Osteocyte (in vitro differentiated cells): ENCODE measurements at regions not wholly inside any gene's neighbourhood (a gene's known extent, or its start where the extent isn't known, plus 50 kb on each side); places are given as distances from the start of the nearest gene placed in this dataset.

Experiments
- DNase-seq: peaks from one replicate; pipeline ENCODE4 v3.0.0; 2021; ENCODE audit warnings: mixed read lengths; ENCODE audit not compliant: unreplicated experiment; ENCODE audit errors: extremely low spot score
- H3K27ac Mint-ChIP-seq: one replicate; pipeline ENCODE4 v1.8.0; 2021; ENCODE audit warnings: mild to moderate bottlenecking, mixed read lengths; ENCODE audit not compliant: unreplicated experiment
- H3K27me3 Mint-ChIP-seq: one replicate; pipeline ENCODE4 v1.8.0; 2021; ENCODE audit warnings: mixed read lengths; ENCODE audit not compliant: unreplicated experiment
- H3K36me3 Mint-ChIP-seq: one replicate; pipeline ENCODE4 v1.8.0; 2021; ENCODE audit warnings: mixed read lengths; ENCODE audit not compliant: unreplicated experiment
- H3K4me1 Mint-ChIP-seq: one replicate; pipeline ENCODE4 v1.8.0; 2021; ENCODE audit warnings: mixed read lengths; ENCODE audit not compliant: unreplicated experiment
- H3K4me3 Mint-ChIP-seq: one replicate; pipeline ENCODE4 v1.8.0; 2021; ENCODE audit warnings: mild to moderate bottlenecking, moderate library complexity, mixed read lengths; ENCODE audit not compliant: unreplicated experiment
- H3K9me3 Mint-ChIP-seq: one replicate; pipeline ENCODE4 v1.8.0; 2021; ENCODE audit warnings: mixed read lengths; ENCODE audit not compliant: unreplicated experiment
- TF ChIP-seq, protein P1 (sequence below): fragments of 200-600 bp; sonication (generic); IDR thresholded peaks from 2 replicates; pipeline ENCODE4 v1.5.0; 2021; ENCODE audit warnings: antibody characterized with exemption, mild to moderate bottlenecking, moderate library complexity

DNA sequence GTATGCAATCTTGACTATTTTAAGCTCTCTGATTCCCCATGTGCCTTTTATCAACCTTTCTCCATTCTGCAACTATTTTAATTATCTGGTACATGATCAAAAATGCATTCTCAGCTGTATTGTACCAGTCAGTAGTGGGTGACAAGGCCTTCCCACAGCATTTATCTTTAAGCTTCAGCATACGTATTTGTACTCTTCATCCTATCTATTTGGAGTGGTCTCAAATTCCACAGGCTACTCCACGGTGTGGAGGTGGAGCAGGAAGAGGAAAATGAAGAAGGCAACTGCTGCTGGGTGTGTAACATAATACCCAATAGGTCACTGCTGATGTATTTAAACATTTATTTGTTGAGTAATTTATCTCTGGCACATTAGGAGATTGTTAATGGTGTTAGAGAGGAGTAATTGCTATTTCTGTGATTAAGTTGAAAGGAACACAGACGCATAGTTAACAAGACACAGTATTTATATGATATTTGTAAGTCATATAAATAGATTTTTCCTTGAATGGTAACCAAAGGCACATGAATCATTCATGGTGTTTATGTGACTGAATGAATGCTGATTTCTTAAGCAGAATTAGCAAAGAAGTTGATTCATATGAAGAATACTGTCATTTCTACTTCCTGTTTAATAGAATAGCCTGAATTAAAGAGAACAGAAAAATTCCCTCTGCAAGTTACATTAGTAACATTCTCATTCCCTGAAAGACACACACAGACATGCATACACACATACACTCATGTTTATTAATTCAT lies 153.8 kb upstream of the NR3C1 start:
- no peaks in the 10 kb centered on the region for H3K27me3 Mint-ChIP-seq
- peaks cover 19% of the 10 kb centered on the region for H3K4me1 Mint-ChIP-seq
- no peaks in the 10 kb centered on the region for H3K36me3 Mint-ChIP-seq
- H3K9me3 Mint-ChIP-seq: no peaks in the 10 kb centered on the region
- no peak overlapping the region for H3K4me3 Mint-ChIP-seq
- no peak for DNase-seq
- TF ChIP-seq, protein P1, sequence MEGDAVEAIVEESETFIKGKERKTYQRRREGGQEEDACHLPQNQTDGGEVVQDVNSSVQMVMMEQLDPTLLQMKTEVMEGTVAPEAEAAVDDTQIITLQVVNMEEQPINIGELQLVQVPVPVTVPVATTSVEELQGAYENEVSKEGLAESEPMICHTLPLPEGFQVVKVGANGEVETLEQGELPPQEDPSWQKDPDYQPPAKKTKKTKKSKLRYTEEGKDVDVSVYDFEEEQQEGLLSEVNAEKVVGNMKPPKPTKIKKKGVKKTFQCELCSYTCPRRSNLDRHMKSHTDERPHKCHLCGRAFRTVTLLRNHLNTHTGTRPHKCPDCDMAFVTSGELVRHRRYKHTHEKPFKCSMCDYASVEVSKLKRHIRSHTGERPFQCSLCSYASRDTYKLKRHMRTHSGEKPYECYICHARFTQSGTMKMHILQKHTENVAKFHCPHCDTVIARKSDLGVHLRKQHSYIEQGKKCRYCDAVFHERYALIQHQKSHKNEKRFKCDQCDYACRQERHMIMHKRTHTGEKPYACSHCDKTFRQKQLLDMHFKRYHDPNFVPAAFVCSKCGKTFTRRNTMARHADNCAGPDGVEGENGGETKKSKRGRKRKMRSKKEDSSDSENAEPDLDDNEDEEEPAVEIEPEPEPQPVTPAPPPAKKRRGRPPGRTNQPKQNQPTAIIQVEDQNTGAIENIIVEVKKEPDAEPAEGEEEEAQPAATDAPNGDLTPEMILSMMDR: no peak
- H3K27ac Mint-ChIP-seq: no peak overlapping the region

DNA sequence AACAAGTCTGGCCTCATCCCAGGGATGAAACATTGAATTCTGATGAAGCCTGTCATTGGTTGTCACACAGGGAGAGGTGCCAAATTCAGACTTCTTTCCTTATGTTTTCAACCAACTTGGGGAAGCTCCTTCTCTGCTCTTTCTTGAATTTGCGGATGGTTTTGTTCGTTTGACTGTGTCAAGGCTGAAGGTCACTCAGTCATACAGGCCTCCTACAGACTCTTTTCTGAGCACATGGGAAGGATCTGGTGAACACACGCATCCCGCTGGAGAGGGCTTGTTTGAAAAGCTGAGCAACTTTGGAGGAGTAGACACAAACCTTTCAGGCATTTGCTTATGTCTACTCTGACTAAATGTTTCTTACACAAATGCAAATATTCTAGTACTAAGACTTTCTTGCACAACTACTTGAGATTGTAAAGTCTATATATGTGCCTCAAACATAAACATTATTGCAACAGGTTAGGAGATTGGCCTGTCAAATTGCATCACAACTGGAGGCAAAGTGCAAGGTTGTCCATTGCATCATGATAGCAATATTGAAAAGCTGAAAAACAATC lies 151.5 kb upstream of the NR3C1 start:
- no peak overlapping the region for H3K27ac Mint-ChIP-seq
- H3K4me1 Mint-ChIP-seq: peaks cover 25% of the 10 kb centered on the region

DNA sequence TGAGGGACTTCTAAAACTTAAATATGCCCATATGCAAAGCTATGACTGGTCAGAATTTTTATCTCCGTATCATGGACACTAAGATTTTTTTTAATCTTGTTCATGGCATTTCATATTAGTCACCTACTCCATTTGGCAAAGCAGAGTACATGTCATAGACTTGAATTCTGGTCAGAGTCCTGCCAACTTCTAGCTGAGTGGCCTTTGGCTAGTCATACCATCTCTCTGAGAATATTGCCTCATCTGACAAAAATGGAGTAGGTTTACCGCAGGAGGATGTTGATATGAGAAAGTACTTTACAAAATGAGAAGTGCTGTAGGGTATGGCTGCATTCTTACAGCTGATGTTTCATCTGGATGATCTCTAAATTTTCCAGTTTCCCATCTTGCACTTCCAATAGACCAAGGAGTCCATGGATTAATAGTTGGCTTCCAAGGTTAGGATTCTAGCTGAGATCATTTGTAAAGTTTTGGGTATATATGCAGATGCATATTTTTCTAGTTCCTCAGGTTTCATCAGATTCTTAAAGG lies 150.8 kb upstream of the NR3C1 start:
- H3K4me1 Mint-ChIP-seq: peaks cover 25% of the 10 kb centered on the region
- TF ChIP-seq, protein P1: no peak
- no peak overlapping the region for H3K27ac Mint-ChIP-seq
- no peaks in the 10 kb centered on the region for H3K9me3 Mint-ChIP-seq
- no peak for DNase-seq
- H3K36me3 Mint-ChIP-seq: no peaks in the 10 kb centered on the region
- no peaks in the 10 kb centered on the region for H3K27me3 Mint-ChIP-seq
- H3K4me3 Mint-ChIP-seq: no peak overlapping the region

More for the DNA sequence above, 151.5 kb upstream of the NR3C1 start:
- H3K9me3 Mint-ChIP-seq: no peaks in the 10 kb centered on the region
- H3K27me3 Mint-ChIP-seq: no peaks in the 10 kb centered on the region
- no peak overlapping the region for H3K4me3 Mint-ChIP-seq
- no peaks in the 10 kb centered on the region for H3K36me3 Mint-ChIP-seq
- TF ChIP-seq, protein P1: no peak
- DNase-seq: no peak

DNA sequence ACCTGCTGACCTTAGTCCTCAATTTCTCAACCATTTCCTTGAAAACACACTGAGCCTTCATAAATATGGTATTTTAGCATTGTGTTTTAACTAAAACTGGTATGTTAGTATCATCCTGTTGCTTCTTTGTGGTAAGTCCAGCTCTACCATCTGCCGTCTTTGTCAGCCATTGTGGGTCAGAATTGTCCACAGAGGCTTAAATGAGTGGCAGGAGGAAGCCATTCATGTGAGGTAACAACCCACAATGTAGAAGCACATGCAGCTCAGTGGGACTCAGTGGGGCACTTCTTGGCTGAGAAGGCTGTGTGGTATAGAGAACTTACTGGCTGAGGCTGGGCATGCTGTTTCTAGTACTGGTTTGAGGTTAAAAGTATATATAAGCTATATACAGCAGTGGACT lies 149.2 kb upstream of the NR3C1 start:
- Mint-ChIP-seq H3K4me3 (no peak overlapping the region), H3K36me3 (no peaks in the 10 kb centered on the region), H3K27me3 (no peaks in the 10 kb centered on the region), H3K27ac (no peak overlapping the region), H3K9me3 (no peaks in the 10 kb centered on the region), H3K4me1 (peaks cover 25% of the 10 kb centered on the region)
- TF ChIP-seq, protein P1: no peak
- DNase-seq: no peak

DNA sequence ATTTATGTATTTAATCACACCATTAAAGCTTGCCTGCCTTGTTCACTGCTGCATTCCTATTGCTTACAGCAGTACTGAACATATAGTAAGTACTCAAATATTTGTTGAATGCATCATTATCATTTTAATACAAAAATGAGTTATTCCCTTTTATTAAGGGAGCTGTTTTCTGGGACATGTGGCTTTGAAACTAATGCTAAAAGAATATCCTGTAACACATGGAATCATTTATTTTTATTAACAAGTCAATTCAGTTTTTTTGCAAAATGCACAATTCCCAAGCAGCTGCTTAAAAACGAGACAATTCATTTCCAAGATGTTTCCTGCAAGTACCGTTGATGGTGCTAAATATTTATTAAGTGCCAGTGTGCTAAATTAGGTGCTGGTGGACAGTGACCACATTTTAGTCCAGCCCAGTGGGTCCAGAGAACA lies 148.3 kb upstream of the NR3C1 start:
- Mint-ChIP-seq H3K4me3 (no peak overlapping the region), H3K27ac (no peak overlapping the region)
- TF ChIP-seq, protein P1: no peak

More for the DNA sequence above, 148.3 kb upstream of the NR3C1 start:
- Mint-ChIP-seq H3K4me1 (peaks cover 19% of the 10 kb centered on the region), H3K9me3 (no peaks in the 10 kb centered on the region), H3K27me3 (no peaks in the 10 kb centered on the region), H3K36me3 (no peaks in the 10 kb centered on the region)
- no peak for DNase-seq
